Stomach (tissue), 8 donors: ENCODE measurements at regions not wholly inside any gene's neighbourhood (a gene's known extent, or its start where the extent isn't known, plus 50 kb on each side); places are given as distances from the start of the nearest gene placed in this dataset.

Source experiments
- DNase-seq, 2 donors: peaks; one replicate each; pipeline versions ENCODE4 v3.0.0 to v3.0.0-alpha.2; 2013 to 2019
- H3K27ac ChIP-seq, 5 donors: fragments of 200-600 bp in 4 of 5; sonication (generic) in 4 of 5; one replicate each; pipeline ENCODE4 v1.5.1; 2013 to 2019; ENCODE audit warnings: mild to moderate bottlenecking in 1 of 5, moderate library complexity in 1 of 5
- H3K27me3 ChIP-seq, 3 donors: fragments of 200-600 bp; sonication (generic); one replicate each; pipeline ENCODE4 v1.5.1; 2017 to 2019; ENCODE audit warnings: mixed run types in 1 of 3
- H3K36me3 ChIP-seq, 4 donors: fragments of 200-600 bp; sonication (generic); 1 replicate in 3 of 4; 2 replicates in 1 of 4; pipeline ENCODE4 v1.5.1; 2016 to 2019
- H3K4me1 ChIP-seq, 4 donors: fragments of 200-600 bp; sonication (generic); one replicate each; pipeline ENCODE4 v1.5.1; 2016 to 2019
- H3K4me3 ChIP-seq, 4 donors: fragments of 200-600 bp; sonication (generic) in 3 of 4; one replicate each; pipeline ENCODE4 v1.5.1; 2016 to 2019; ENCODE audit warnings: mild to moderate bottlenecking in 1 of 4
- H3K9me3 ChIP-seq, 4 donors: fragments of 200-600 bp; sonication (generic); one replicate each; pipeline ENCODE4 v1.5.1; 2016 to 2019
- EP300 ChIP-seq: sonication (generic); formaldehyde crosslinking; IDR thresholded peaks from one replicate; pipeline ENCODE4 v1.6.1; 2017; ENCODE audit warnings: antibody characterized with exemption
- POLR2A ChIP-seq, 4 donors: fragments of 450-650 bp; IDR thresholded peaks; one replicate each; pipeline ENCODE4 v1.6.1; 2016; ENCODE audit warnings: antibody characterized with exemption in 4 of 4, control low read depth in 2 of 4, mild to moderate bottlenecking in 1 of 4, moderate library complexity in 1 of 4
- POLR2AphosphoS5 ChIP-seq, 3 donors: sonication (generic); formaldehyde crosslinking; IDR thresholded peaks; one replicate each; pipeline ENCODE4 v1.6.1; 2016; ENCODE audit warnings: antibody characterized with exemption in 3 of 3
- WGBS, 5 donors: extraction: QIAGEN DNeasy Blood & Tissue Kit in 3 of 5; methylation state at CpG; one replicate each; pipeline versions ENCODE4 v1.1.5 to v1.1.7; 2013 to 2018; 5-methylcytosine and 5-hydroxymethylcytosine counted together
- intact Hi-C: fragments of 100-400 bp; cut with DNase I; formaldehyde crosslinking; loops from one replicate; pipeline ENCODE4 v1.15.1; 2023; ENCODE audit warnings: low total_unique reads
- TF ChIP-seq, protein P1 (sequence below), 7 experiments: fragments of 450-650 bp in 4 of 7; fragments of 200-600 bp in 3 of 7; sonication (generic) in 3 of 7; IDR thresholded peaks; one replicate each; pipeline ENCODE4 v1.5.1; 2016 to 2019; ENCODE audit warnings: antibody characterized with exemption in 7 of 7, control low read depth in 2 of 7, mild to moderate bottlenecking in 1 of 7
- donor health status: healthy with polysubstance abuse.
- donor health status: Bipolar disorder and iron deficiency.
- donor health status: healthy.

DNA sequence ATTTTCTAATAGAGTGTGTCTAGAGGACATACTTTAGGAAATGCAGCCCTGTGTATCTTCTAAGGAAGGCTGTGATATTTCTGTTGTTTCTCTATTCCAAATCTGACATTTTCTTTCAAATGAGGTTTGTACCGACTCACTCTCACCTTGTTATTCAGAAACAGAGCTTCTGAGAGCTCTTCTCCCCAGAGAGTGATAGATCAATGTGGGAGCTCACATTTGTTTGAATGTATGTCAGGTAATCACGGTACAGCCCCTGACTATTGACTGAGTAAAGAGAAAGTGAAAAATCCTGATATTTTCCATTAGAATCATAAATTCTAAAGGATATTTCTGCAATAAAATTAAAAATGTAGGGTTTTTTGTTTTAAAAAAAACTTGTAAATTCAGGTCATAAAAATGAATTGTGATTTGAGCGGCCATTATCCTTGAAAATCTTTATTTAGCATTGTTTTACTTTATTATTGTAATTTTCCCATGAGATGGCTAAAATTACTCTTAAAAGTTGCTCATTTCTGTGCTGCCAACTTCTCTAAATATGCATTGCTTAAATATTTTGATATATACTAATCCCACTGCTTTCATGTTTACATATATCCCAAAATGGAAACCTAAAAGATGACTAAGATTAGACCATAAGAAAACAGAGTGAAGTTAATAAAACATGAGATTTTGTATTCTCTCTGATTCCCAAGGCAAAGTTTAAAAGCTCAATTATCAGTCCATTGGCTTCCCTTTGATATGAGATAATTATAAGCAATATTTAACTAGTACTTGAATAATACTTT lies 1226.8 kb upstream of the CITED2 start:
- Histone ChIP-seq H3K27ac (no peak overlapping the region), H3K9me3 (no peaks in the 10 kb centered on the region), H3K4me1 (no peaks in the 10 kb centered on the region), H3K4me3 (no peak overlapping the region), H3K27me3 (no peaks in the 10 kb centered on the region), H3K36me3 (no peaks in the 10 kb centered on the region)
- TF ChIP-seq EP300, result no peak
- TF ChIP-seq POLR2A (IDR thresholded peaks at IDR 0.05), result no peak
- TF ChIP-seq, protein P1, sequence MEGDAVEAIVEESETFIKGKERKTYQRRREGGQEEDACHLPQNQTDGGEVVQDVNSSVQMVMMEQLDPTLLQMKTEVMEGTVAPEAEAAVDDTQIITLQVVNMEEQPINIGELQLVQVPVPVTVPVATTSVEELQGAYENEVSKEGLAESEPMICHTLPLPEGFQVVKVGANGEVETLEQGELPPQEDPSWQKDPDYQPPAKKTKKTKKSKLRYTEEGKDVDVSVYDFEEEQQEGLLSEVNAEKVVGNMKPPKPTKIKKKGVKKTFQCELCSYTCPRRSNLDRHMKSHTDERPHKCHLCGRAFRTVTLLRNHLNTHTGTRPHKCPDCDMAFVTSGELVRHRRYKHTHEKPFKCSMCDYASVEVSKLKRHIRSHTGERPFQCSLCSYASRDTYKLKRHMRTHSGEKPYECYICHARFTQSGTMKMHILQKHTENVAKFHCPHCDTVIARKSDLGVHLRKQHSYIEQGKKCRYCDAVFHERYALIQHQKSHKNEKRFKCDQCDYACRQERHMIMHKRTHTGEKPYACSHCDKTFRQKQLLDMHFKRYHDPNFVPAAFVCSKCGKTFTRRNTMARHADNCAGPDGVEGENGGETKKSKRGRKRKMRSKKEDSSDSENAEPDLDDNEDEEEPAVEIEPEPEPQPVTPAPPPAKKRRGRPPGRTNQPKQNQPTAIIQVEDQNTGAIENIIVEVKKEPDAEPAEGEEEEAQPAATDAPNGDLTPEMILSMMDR (IDR thresholded peaks at IDR 0.05), result no peak
- TF ChIP-seq POLR2AphosphoS5 (IDR thresholded peaks at IDR 0.05), result no peak
- no peak for DNase-seq
- intact Hi-C loops, result no loop called here
- 61 to 78% (median 66%) methylated on average over 3 of the region's 3 CpGs for WGBS, 5 donors

DNA sequence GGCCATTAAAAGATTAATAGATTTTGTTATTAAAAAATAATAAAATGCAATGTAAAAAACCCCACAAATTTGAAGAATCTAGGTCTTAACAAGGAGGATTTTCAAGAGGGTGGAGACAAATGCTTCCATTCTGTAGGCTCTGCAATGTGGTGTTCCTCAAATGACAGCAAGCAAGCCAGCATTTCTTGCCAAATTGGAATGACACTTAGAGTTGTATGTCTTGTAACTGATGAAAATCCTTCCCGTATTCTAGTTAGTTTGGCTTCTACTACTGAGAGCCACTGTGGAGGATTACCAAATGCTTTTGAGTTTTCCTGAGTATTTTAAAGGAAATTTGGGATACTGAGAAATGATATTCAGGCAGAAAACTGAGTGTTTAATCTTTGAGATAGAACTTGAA lies 1225.5 kb upstream of the CITED2 start:
- Histone ChIP-seq H3K4me3 (no peak overlapping the region), H3K27ac (no peak overlapping the region), H3K27me3 (no peaks in the 10 kb centered on the region), H3K36me3 (no peaks in the 10 kb centered on the region), H3K4me1 (no peaks in the 10 kb centered on the region), H3K9me3 (no peaks in the 10 kb centered on the region)
- intact Hi-C loops, result no loop called here
- TF ChIP-seq, protein P1 (IDR thresholded peaks at IDR 0.05), result no peak
- TF ChIP-seq EP300 (no peak), POLR2A (IDR thresholded peaks at IDR 0.05) (no peak), POLR2AphosphoS5 (IDR thresholded peaks at IDR 0.05) (no peak)
- WGBS, 5 donors, result 45 to 79% (median 72%) methylated on average over 1 of the region's 1 CpG
- DNase-seq, result peak in 1 of 2 donors; percentile 69

DNA sequence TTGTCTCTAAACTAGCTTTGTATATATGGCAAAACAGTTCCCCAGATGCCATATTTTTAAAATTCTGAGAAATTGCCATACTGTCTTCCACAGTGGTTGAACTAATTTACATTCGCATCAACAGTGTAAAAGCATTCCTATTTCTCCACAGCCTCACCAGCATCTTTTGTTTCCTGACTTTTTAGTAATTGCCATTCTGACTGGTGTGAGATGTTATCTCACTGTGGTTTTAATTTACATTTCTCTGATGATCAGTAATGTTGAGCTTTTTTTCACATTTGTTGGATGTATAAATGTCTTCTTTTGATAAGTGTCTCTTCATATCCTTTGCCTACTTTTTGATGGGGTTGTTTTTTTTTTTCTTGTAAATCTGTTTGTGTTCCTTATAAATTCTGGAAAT lies 1222.7 kb upstream of the CITED2 start:
- H3K27ac ChIP-seq, result no peak overlapping the region
- H3K36me3 ChIP-seq, result no peaks in the 10 kb centered on the region
- intact Hi-C loops, result no loop called here
- no peak overlapping the region for H3K4me3 ChIP-seq
- no peak for DNase-seq
- no peaks in the 10 kb centered on the region for H3K4me1 ChIP-seq
- no peaks in the 10 kb centered on the region for H3K27me3 ChIP-seq
- 84 to 94% (median 93%) methylated on average over 1 of the region's 1 CpG for WGBS, 5 donors
- no peak for TF ChIP-seq POLR2AphosphoS5 (IDR thresholded peaks at IDR 0.05)
- TF ChIP-seq EP300, result no peak
- no peak for TF ChIP-seq POLR2A (IDR thresholded peaks at IDR 0.05)
- TF ChIP-seq, protein P1 (IDR thresholded peaks at IDR 0.05), result no peak
- no peaks in the 10 kb centered on the region for H3K9me3 ChIP-seq

DNA sequence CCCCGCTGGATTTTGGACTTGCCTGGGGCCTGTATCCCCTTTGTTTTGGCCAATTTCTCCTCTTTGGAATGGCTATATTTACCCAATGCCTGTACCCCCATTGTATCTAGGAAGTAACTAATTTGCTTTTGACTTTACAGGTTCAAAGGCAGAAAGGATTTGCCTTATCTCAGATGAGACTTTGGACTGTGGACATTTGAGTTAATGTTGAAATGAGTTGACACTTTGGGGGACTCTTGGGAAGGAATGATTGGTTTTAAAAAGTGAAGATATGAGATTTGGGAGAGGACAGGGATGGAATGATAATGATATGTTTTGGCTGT lies 1220.3 kb upstream of the CITED2 start:
- Histone ChIP-seq H3K36me3 (no peaks in the 10 kb centered on the region), H3K4me3 (no peak overlapping the region), H3K4me1 (no peaks in the 10 kb centered on the region), H3K9me3 (no peaks in the 10 kb centered on the region), H3K27me3 (no peaks in the 10 kb centered on the region), H3K27ac (no peak overlapping the region)
- TF ChIP-seq, protein P1 (IDR thresholded peaks at IDR 0.05), result no peak
- TF ChIP-seq POLR2A (IDR thresholded peaks at IDR 0.05), result no peak
- TF ChIP-seq POLR2AphosphoS5 (IDR thresholded peaks at IDR 0.05), result no peak
- TF ChIP-seq EP300, result no peak
- WGBS, 5 donors, result 61 to 78% (median 62%) methylated on average over 1 of the region's 1 CpG
- DNase-seq, result no peak
- intact Hi-C loops, result no loop called here
